AG09319 (cell line): ENCODE measurements at regions not wholly inside any gene's neighbourhood (a gene's known extent, or its start where the extent isn't known, plus 50 kb on each side); places are given as distances from the start of the nearest gene placed in this dataset.

Experiments
- DNase-seq: peaks from one replicate; pipeline ENCODE4 v3.0.0-alpha.2; 2010; ENCODE audit warnings: low read depth; ENCODE audit errors: extremely low read depth
- CTCF ChIP-seq: IDR thresholded peaks from 2 replicates; pipeline ENCODE4 v1.5.1; 2011; ENCODE audit warnings: low read depth, mild to moderate bottlenecking, inconsistent platforms, low read length, moderate library complexity

DNA sequence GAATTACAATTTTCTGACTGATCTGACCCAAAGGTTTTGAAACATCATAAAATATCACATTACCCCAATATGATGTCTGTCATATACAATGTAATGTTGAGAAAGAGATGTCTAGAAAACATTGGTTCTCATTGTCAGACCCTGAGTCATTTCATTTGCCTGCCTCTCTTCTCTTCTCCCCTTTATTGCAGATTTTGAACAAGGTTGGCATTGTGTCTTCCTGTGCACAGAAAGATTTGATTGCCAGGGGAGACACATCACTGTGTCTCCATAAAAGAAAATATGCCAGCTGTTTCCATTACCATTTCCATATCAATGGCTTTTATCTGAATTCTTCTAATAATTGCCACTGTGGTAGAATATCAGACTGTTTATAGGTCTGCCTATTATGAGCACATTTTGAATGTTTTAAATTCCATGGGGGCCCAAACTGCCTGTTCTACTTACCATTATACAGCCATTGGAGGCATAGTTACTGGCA is 65.6 kb downstream of the IFI44 start:
- DNase-seq, result no peak
- TF ChIP-seq CTCF, result no peak

DNA sequence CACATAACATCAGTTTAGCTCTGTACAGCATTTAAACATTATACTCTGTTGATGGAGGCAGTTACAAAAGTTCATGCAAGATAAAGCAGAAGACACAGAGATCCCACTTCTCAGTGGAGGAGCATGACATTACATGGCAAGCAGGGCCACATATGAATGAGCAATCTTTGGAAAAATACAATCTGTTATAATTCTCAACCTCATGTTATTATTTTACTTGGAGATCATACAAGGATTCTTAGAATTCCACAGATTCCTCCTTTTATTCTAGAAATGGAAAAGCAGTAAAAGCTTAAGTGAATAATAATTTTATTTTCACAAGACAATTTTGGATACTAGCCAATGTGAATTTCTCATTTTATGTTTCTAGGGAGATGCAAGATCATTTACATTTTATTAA is 66.6 kb downstream of the IFI44 start:
- no peak for TF ChIP-seq CTCF
- no peak for DNase-seq

DNA sequence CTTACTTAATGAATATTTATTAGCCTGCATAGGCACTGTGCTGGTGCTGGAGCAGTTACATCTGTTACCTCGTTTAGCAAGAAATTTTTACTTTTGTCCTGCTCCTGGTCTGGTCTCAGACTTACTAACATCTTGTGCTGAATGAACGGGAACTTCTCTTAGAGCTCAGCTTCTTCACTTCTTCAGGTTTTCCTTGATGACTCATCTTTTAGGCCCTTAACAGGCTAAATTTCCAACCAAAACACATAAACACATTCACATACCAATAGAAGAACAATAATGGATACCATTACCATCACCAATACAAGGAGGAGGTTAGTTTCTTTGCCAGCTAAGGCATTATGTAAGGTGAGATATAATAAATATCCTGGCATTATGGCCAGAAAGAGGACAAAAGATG is 68.9 kb downstream of the IFI44 start:
- no peak for DNase-seq

DNA sequence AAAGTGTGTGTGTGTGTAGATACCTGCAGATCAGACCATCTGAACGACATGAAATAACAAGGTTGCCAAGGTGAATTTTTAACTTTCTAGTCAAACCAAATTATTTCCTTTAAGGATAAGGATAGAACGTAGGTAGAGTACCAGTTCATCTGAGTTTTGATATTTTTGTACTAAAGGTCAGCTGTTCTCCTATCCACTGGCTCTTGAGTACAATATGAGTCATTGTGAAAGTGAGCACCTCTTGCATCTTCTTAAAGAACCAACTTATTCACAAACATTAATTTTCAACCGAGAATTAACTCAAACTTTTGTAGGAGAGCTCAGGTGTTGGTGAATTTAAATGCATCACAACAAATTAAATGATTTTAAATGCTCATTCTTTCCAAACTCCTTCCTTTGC is 71.5 kb downstream of the IFI44 start:
- no peak for DNase-seq
- no peak for TF ChIP-seq CTCF

More for the DNA sequence above, 68.9 kb downstream of the IFI44 start:
- no peak for TF ChIP-seq CTCF

DNA sequence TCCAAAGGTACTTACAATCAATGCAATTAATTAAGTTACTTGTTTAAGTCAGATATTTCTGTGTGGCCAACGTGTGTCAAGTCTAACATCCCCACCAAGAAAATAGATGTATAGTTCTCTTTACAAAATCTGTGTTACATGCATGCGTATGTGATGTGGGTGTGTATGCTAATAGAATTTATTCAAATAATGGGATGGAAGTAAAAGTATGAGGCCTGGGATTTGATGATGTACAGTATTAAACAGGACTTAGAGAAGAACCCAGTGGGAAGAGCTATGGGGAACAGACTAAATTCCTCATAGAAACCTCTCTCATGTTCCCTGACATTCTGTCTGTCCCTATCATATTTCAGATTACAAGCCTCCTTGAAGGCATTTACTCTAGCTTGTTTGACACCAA is 72.5 kb downstream of the IFI44 start:
- DNase-seq, result no peak
- TF ChIP-seq CTCF, result no peak

DNA sequence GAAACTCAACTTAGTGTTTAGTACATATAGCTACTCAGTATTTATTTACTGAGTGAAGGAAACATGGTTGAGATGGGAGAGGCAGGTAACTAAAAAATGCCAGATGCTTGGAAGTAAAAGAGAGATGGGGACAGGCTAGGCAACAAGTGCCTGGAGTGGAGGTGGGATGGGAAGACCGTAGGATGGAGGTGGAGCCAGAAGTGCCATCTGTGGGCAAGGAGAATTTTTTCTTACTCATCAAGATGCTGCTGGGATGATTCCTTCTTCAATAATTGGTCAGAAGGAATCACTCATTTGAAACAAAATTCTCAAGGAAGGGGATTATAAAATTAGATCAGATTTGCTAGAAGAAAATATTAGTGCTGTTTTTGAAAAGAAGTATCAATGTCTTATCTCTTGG is 72.9 kb downstream of the IFI44 start:
- TF ChIP-seq CTCF, result no peak
- no peak for DNase-seq

DNA sequence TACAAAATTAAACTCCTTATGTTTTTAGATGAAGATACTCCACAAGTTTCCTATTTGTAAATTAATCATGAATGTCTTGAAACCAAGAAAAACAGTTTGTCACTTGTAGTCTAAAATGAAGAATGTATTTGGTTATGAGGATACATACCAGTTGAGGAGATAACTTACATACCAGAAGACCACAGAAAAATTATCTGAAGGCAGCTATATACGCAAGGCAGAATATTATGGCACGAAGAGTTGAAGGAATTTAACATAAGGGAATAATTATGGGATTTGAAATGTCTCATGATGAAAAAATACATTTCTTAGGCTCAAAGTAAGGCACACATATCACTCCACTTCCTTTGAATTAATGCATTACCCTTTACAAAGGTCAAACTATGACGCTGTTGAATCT is 73.3 kb downstream of the IFI44 start:
- peak; percentile 44 for DNase-seq

More for the DNA sequence above, 73.3 kb downstream of the IFI44 start:
- TF ChIP-seq CTCF, result no peak
